Stimulated activated CD4-positive, alpha-beta T cell treated with anti-CD3 and anti-CD28 coated beads, TNF-alpha, amount 100 ng/mL, for 48 hours (primary cell): ENCODE measurements at regions not wholly inside any gene's neighbourhood (a gene's known extent, or its start where the extent isn't known, plus 50 kb on each side); places are given as distances from the start of the nearest gene placed in this dataset.

Experiments used
- DNase-seq, 3 donors: peaks; one replicate each; pipeline ENCODE4 v3.0.0-alpha.2; 2020; ENCODE audit warnings: low read depth in 3 of 3

- DNase-seq, result no peak
These were observed 266.3 kb downstream of the EPM2A start for GRCh38 chr6:145469021-145469420.

- DNase-seq, result no peak
These were observed 259.4 kb downstream of the EPM2A start for GRCh38 chr6:145475794-145476396.

DNA sequence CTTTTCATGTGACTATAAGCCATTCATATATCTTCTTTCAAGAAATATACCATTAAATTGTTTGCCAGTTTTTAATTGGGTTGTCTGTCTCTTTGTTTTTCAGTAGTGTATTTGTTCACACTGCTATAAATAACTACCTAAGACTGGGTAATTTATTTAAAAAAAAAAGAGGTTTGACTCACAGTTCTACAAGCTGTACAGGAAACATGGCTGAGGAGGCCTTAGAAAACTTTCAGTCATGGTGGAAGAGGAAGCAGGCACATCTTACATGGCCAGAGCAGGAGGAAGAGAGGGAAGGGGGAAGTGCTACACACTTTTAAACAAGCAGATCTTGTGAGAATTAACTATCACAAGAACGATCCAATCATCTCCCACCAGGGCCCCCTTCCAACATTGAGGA lies 255.3 kb downstream of the EPM2A start:
- no peak for DNase-seq

DNA sequence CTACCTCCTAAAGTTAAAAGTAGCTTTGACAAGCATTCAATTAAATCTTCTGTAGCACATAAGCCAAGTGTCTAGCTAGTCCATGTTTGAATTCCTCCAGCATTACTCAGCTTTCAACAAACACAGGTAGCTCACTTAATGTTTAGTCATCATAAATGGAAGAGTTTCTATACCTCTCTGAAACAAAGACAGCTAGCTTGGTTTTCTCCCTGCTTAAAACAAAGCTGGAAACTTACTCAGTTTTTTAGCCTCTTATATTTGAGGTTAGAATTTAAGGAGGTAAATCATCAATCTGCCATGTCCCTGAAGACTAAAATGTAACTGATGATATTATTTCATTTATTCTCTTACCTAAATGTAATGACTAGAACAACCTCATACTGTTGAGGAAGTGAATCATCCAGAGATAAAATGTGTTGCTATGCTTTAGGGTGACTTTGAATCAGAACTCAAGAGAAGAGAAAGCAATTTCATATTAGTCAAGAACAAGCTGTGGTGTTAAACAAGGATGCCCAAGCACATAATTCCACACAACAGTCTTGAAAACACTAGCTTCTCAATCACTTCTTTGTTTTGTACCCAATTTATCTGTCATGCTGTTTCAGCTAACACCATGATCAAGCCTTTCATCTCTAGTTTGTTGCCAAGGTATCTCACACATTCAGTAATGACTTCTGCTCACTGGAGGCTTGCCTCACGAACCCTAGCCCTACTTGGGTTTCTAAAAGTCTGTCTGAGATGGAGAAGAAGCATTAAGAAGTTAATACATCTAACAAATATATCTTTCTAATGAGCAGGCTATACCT lies 251.9 kb downstream of the EPM2A start:
- no peak for DNase-seq

GRCh38 chr6:145485288-145485687 lies 250.0 kb downstream of the EPM2A start:
- no peak for DNase-seq

DNA sequence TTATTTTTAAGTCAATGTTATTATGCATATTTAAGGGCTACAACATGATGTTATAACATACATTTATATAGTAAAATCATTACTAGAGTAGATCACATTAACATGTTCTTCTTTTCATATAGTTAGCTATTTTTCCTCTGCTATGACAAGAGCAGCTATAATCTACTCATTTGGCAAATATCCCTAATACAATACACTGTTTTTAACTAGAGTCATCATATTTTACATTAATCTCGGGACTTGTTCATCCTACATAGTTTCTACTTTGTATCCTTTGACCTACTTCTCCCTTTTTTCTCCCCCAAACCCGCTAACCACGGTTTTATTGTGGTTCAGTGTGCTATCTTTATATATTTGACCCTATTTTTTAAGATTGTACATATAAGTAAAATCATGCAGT lies 249.0 kb downstream of the EPM2A start:
- DNase-seq, result no peak

- no peak for DNase-seq
These were observed 245.7 kb downstream of the EPM2A start for GRCh38 chr6:145489583-145489982.

DNA sequence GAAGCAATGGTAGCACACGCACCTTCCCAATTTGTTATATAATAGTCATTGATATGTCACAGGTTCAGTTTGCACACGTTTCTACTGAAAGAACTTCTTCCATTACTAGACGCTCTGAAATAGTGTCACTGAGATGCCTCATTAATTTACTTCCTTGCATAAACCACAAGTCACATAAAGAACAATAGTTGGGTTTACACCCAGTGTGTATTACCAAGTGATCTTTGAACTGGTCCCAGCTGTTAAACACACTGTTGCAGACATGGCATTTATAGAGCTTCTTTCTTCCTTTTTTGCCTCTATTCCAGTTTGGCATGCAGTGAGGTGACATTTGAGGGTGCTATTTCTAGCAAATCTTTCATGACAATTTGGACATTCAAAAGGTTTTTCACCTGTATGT lies 245.3 kb downstream of the EPM2A start:
- DNase-seq, result no peak

GRCh38 chr6:145491126-145491525 lies 244.2 kb downstream of the EPM2A start:
- DNase-seq, result no peak

GRCh38 chr6:145497006-145497405 lies 238.3 kb downstream of the EPM2A start:
- DNase-seq, result no peak

GRCh38 chr6:145498425-145498824 lies 236.9 kb downstream of the EPM2A start:
- DNase-seq, result no peak

- no peak for DNase-seq
These were observed 232.9 kb downstream of the EPM2A start for GRCh38 chr6:145502416-145502815.

GRCh38 chr6:145506136-145506535 lies 229.2 kb downstream of the EPM2A start:
- DNase-seq, result no peak

DNA sequence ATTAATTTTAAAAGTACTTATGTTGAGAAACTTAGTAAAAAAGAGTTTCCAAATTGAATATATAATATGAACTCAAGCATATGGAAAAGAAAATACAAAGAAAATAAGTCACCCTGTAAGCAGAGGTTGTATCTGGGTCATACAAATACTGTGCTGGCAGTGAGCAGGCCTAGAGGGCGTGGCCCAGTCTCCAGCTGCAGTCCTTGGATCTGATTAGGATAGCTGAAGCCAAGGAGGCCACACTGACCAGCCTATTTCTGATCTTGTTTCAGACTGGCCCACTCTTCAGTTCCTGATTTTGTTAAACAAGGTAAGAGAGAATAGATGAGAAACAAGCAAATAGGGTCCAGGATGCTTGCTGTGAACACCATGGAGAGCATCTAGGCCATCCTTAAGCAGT lies 228.8 kb downstream of the EPM2A start:
- no peak for DNase-seq

- DNase-seq, result no peak
These were observed 228.1 kb downstream of the EPM2A start for GRCh38 chr6:145507239-145507638.

DNA sequence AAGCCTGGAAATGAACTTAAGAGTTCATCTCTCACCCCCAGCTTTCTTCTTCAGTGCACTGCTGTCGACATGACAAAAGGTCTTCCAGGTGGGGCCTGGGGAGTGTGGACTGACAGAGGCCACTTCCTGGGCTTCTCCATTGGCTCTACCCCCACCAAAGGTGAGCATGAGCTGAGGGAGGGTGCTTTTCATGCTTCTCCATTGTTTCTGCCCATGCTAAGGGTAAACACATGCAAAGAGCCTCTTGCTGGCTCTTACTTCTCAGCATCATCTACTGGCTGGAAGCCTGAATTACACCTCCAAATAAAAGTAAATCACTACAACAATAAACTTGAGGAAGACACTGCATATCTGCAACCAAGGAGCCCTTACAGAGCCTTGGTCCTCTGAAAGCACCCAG lies 227.2 kb downstream of the EPM2A start:
- DNase-seq, result no peak

GRCh38 chr6:145517492-145517891 lies 217.8 kb downstream of the EPM2A start:
- DNase-seq, result no peak

DNA sequence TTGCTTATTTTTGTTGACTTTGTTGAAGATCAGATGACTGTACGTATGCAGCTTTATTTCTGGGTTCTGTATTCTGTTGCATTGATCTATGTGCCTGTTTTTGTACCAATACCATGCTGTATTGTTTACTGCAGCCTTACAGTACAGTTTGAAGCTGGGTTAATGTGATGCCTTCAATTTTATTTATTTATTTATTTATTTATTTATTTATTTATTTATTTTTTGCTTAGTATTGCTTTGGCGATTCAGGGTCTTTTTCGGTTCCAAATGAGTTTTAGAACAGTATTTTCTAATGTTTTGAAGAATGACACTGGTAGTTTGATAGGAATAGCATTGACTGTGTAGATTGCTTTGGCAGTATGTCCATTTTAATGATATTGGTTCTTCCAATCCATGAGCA lies 210.3 kb downstream of the EPM2A start:
- DNase-seq, result no peak

GRCh38 chr6:145529582-145529981 lies 205.7 kb downstream of the EPM2A start:
- DNase-seq, result no peak

DNA sequence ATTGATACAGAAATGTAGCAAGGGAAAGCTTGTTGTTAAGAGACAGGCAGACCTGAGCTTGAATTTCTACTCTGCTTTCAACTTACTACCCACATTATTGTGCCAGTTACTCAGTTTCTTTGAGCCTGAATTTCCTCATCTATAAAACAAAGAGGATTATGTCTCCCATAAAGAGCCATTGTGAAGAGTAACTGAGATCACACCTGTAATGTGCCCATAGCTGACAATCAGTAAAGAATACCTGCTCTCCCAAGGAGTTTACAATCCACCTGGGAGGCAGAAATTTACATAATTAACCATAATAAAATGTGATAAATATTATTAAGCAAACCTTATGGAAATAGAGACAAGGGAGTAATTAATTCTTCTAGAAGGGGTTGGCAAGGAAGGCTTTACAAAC lies 204.9 kb downstream of the EPM2A start:
- no peak for DNase-seq

- no peak for DNase-seq
These were observed 204.3 kb downstream of the EPM2A start for GRCh38 chr6:145531032-145531431.

DNA sequence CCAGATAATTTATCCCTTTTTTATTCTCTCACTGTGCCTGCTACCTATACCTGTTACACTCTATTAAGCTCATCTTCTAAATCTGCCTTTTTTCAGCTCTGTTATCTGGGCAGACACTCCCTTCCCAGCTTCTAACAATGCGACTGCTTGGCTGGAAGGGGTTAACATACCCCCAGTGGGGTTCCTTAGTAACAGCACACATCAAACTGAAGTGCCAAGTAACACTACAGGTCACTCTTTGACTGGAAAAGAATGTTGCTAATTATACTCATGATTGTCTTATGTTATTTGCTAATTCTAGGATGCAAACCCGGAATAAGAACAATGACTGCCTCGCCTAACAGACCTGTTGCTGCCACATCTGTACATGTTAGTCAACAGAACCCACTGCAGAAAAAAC lies 203.5 kb downstream of the EPM2A start:
- no peak for DNase-seq

DNA sequence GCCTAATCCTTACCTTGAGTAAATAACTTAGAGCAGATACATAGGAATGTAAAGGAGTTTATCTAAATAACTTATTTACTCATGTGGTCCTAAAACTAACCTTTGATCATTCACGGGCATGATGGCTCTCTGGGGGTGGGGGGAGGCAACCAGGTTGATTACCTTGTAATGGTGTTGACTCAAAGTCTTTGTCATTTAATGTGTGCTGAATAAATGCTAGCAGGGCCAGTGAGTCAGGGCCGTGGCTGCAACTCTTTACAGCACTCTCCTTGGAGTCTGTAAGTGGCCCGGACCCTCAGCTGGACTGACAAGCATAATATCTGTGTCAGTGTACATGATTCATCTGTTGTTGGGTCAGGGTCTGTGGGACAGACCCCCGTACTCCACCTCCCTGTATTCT lies 203.0 kb downstream of the EPM2A start:
- no peak for DNase-seq

DNA sequence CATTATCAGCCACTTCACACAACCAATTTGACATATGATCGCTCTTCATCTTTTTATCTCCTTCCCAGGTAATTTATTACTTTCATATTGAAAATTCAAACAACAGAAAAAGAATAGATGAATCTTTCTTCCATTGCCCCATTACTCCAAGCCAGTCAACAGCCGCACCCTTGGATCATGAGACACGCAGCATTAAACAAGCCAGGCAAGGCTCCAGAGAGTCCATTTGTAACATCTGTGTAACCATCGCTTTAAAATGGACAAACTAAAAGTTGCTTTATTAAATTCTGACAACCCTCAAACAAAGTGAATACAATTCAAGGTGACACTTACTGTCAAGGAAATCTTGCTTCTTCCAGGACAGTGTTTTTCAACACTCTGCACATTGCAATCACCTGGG lies 200.3 kb downstream of the EPM2A start:
- no peak for DNase-seq
